ENCODE measurements at regions not wholly inside any gene's neighbourhood (a gene's known extent, or its start where the extent isn't known, plus 50 kb on each side); places are given as distances from the start of the nearest gene placed in this dataset.

- DNase-seq (ENCODE audit: low spot score), result no peak
Measured at GRCh38 chr3:124496061-124496460, 234.2 kb upstream of the UMPS start.

DNA sequence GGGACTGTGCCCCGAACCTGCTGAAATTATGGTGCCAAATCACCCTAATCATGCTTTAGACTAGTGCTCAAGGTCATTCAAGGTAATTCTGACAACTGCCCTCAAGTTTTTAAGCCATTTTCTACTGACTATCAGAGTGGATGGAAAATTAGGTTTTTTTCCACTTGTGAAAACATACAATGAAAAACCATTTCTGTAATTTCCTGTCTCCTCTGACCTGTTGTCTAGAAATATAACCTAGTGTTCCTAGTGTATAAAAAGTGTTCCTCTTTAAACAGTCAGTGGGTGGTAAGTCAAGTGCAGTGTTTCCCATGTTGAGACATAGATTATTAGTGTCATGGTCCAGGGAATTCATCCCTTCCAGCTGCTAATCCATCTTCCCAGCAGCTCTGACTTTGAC lies 232.8 kb upstream of the UMPS start:
- DNase-seq (ENCODE audit: low spot score), result no peak

DNA sequence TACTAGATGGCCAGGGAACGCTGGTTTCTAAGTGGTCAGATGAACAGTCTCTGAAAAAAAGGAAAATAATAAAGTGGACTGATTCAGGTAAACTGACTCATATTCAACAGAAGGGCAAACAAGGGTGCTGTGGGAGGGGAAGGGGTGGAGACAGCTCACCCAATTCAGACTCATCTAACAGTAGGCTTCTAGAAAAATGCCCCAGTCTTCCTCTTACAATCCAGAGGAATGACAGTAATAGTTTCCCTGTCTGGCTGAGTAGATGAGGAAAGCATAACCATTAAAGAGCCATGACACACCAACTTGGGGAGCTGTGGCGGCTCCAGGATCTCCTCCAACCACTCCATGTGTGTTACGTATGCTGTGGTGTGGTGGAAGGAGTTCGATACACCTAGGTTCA lies 231.4 kb upstream of the UMPS start:
- no peak for DNase-seq (ENCODE audit: low spot score)

DNA sequence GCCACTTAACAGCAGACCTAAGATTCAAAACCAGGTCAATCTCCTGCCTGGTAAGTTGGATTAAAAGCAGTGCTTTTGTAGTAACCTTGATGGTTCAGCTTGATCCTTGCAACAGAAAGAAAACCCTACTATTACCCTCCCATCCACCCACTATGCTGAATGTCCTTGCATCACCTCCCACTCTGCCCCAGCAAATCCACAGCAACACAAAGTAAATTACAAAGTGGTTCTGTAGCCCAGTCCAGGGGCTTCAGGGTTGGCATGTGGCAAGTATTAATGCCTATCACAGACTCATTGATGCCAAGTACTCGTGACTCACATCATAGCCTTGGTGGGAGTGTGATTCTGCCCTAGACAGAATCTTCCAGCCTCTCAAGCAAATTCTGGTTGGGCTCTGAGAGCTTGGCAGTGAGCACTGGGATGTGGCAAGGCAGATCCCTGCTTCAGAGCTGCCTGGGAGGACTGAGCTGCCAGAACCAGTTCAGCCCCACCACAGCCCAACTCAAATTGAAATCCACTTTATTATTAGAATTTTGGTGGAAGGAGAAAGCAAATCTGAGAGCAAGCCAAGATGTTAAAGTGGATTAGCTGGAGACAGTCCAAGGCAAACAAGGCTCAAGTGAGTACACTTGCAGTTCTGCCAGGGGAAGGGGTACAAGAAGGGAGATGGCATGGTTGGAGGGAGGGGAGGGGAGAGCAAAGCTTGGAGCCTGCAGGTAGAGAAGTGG lies 225.8 kb upstream of the UMPS start:
- peak; percentile 90 for DNase-seq (ENCODE audit: low spot score)

DNA sequence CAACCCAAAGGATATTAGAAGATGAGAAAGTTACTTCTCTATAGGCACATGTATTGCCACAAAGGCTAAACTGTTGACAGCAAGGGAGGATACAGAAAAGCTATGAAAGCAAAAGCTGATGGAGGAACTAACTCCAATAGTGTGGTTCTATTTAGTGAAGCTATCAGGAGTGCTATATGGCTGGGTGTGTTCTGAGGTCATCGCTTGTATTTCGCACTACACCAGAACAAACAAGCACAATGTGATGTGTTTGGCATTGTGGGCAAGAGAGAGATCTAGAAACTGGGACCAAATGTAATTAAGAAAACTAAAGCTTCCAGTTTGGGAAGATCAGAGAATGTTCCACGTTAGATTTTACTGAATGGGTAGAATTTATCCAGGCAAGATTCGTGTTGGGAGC lies 220.4 kb upstream of the UMPS start:
- no peak for DNase-seq (ENCODE audit: low spot score)

DNA sequence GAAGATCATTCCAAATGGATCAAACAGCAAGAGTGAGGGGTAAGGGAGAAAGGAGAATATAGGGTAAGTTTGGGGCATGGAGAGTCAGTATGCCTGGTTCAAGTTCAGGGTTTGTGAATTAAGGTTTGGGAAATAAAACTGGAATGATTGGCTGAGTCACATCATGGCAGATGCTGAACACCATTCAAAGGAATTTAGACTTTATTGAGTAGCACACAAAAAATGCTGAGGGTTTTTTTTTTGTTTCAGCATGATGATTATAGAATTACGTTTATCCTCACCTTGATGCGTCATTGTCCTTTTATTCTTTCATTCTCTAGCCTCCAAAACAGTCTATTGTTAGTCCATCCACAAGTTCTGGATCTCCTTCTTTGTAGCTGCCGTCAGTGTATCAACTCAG lies 220.0 kb upstream of the UMPS start:
- DNase-seq (ENCODE audit: low spot score), result peak; percentile 74

DNA sequence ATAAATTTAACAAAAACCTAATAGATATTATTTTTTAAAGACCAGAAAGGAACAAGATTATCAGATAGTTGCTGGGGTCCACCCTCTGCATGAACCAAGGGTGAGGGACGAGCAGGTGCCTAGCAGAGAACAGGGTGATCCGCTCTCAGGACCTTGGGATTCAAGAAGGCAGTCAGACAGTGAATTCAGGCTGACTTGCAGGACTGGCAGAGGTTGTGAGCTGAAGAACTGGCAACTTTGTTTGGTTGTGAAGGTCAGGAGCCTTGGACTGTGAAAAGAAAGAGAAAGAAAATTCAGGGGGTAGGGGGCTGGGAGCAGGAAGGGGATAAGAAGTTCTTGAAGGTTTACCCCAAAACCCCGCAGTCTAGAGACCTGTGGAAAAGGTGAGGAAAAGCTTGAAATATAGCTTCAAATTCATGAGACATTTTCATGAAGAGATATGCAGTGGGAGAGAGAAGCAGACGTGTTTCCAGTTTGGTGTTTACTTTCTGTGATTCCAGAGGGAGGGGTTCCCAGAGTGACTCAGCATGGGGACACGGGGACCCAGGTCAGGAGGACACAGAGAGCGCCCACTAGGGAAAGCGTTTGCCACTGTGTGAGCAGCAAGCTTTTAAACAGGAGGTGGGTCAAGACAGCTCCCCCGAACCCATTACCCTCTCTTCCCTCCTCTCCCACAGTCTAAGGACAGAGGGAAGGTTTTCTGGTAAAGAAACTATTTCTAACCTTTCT lies 217.2 kb upstream of the UMPS start:
- DNase-seq (ENCODE audit: low spot score), result no peak

- DNase-seq (ENCODE audit: low spot score), result no peak
Measured at GRCh38 chr3:124513610-124513997, 216.6 kb upstream of the UMPS start.

DNA sequence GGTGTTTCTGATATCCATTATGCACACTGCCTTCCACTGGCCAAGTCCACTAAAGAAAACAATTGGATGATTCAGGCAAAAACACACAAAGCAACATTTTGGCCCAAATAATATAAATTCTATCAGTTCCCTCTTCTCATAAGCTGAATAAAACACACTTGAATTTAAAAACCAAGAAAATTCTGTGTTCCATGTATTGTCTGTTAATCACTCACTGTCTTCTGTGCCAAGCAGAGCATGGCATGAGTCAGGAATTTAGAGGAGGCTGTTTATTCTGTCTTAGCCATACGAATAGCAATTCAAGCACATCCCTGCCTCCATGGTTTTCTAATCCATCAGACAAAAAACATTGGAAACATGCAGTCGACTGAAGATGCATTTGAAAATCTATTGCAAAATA lies 215.6 kb upstream of the UMPS start:
- no peak for DNase-seq (ENCODE audit: low spot score)

GRCh38 chr3:124516333-124516732 lies 213.9 kb upstream of the UMPS start:
- DNase-seq (ENCODE audit: low spot score), result no peak

DNA sequence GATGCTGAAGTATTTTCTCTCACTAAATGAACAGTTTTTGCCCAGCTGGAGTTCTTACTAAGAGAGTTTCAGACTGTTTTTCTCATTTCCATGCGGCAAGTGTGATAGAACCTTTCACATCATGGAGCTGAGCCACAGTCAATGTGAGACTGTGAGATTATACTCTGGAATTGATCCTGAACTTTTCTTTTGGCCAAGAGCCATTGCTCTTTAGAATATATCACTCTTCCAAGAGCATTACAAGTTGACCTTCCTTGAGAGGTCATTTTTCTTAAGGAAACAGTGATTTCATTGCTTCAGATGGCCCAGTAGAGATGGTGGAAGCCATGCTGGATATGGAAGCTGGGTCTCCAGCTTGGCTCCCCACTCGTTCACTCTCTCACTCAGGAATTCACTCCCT lies 212.9 kb upstream of the UMPS start:
- DNase-seq (ENCODE audit: low spot score), result no peak

- no peak for DNase-seq (ENCODE audit: low spot score)
Measured at GRCh38 chr3:124518350-124518749, 211.9 kb upstream of the UMPS start.

DNA sequence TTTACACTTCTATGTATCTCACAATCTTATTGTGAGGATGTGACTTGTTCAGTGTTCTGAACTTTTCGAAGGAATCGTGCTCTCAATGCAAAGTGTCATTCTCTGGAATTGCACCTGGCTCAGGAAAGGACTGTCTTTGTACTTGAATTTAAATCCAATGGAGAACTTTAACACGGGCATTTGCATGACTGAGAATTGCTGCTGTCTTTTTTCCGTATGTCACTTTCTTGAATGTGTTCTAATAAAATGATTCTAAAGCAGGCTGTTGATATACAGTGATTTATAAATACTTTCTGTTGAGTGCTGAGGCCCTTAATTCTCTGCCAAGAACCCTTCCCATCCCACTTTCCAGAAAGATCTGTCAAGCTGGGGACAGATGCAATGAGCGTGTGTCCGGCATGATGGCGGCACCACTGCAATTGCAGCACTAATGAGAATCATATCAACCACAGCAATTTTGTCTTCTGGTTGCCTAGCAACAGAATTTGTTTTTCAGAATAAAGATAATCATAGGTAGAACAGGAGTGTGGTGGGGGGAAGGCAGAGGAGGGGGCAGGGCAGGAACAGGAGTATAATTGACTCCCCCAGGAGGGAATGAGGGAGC lies 210.6 kb upstream of the UMPS start:
- DNase-seq (ENCODE audit: low spot score), result no peak

DNA sequence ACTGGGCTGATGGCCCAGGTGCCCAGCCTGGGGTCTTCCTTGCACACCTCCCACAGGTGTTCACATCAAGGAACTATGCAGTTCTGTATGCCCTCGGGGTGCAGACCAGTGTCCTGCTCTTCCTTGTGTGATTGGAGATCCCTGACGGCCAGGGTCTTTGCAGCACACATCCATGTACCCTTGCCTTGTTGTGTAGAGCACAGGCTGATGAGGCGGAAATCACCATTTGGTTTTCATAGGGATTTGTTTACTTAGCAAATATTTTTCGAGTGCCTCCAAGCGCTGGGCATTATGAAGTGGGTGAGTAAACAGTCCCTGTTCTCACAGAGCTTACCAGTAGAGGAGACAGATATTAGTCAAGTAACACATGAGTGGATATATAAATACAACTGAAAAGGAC lies 209.3 kb upstream of the UMPS start:
- DNase-seq (ENCODE audit: low spot score), result no peak

- DNase-seq (ENCODE audit: low spot score), result no peak
Measured at GRCh38 chr3:124522082-124522625, 208.1 kb upstream of the UMPS start.

DNA sequence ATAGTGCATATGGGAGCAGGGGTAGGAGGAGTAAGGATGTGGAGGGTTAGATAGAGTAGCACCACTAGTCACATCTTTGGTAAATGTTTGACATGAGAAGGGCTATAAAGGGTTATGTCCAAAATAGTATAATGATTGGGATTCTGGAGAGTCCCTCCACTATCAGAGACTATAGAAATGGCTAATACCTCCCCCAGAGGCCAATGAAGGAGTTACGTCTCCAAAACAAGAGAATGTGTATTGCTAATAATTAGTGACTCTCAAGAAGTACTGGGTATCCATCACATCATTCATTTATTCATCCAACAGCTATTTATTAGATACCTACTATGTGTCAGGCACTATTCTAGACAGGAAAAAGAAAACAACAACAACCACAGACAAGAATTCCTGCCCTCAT lies 203.7 kb upstream of the UMPS start:
- no peak for DNase-seq (ENCODE audit: low spot score)

GRCh38 chr3:124529826-124530571 lies 200.3 kb upstream of the UMPS start:
- DNase-seq (ENCODE audit: low spot score), result no peak

DNA sequence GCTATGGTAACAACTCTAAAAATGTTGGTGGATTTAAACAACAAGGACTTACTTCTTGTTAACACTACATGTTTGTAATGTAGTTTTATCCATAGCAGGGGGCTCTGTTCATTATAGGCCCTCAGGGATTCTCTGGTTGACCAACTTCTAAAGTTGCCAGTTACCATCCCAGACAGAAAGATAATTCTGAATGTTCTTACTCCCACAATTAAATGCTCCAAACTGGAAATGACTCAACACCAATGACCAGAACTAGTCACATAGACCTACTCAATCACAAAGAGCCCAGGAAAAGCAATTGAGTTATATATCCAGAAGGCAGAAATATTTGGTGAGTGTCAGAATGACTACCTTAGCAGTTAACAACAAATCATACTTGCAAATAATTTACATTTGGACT lies 199.3 kb upstream of the UMPS start:
- DNase-seq (ENCODE audit: low spot score), result no peak

- DNase-seq (ENCODE audit: low spot score), result no peak
Measured at GRCh38 chr3:124532071-124532470, 198.2 kb upstream of the UMPS start.

DNA sequence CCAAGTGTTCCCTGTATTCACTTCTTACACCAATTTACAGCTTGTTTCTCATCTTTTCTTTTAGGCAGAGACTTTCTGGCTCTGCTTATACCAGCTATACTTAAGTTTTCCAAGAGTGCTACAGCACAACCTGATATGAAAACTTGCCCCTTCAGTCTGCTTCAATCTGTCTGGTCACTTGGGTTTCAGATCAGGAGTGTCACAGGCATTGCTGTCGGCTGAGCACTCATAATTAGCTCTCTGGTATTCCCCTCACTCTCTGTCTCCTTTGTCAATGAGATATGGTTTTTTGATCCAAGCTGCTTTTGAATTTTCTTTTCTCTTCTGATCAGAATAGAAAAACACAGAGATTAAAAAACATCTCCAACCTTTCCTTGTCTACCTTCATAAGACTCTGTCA lies 194.9 kb upstream of the UMPS start:
- no peak for DNase-seq (ENCODE audit: low spot score)

DNA sequence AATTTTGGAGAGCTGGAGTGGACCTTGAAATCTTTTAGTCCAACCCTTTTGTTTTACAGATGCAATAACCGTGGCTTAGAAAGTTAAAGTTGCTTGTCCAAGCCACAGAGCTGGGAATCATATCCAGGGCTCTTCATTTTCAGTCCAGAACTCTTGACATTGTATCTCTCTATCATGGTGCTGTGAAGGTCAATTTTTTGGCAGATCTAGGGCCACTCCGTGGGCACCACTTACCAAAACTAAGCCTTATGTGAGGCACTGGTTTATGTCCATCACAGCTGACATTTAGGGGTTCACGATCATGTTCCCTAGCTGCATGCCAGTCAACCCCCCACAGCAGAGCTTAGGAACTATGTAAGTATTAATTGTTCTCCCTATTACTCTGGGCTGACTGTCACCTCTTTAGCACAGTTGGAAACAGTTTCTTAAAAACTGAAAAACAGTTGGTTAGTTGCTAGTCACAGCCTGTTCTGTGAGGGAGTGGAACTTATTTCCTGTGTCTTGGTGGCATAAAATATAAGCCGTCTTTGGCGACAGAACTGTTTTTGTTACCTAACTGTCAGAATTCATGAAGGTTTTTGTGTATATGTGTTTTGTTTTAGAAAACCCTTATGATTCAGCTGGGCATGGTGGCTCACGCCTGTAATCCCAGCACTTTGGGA lies 189.6 kb upstream of the UMPS start:
- no peak for DNase-seq (ENCODE audit: low spot score)
